ENCODE measurements at regions not wholly inside any gene's neighbourhood (a gene's known extent, or its start where the extent isn't known, plus 50 kb on each side); places are given as distances from the start of the nearest gene placed in this dataset.

DNA sequence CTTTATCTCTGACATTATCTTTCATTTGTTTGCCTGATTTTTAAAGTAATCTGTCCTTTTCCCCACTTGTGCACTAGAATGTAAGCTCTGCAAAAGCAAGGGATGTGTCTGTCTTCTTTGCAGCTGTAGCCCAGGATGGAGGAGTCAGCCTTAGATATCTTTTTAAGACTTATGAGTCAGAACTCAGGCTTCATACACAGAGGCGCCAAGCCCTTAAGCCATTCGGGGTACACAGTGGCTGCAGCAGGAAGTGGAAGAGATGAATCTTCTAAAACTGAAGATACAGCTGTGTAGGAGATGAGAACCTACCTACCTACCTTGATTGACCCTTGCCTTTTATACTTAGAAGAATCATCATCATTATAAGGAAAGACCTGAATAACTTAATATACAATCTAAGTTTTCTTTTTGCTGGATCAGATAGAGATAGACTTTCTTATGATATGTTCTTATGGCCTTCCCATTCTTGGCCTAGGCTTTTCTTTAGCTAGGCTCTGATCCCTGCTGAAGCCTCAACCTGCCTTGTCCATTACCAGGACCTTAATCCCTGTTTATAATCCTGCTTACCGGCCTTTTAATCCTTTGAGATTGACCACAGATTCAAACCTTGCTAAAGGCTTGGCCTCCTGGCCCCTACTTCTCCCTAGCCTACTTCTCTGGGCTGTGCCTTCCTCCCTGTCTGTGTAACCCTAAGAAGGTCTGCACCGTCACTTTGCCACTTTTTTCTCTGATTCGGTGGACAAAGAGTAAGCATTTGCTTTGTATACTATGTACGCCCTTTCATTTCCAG, 304.5 kb downstream of the PRL start:
- TF ChIP-seq, protein P1, sequence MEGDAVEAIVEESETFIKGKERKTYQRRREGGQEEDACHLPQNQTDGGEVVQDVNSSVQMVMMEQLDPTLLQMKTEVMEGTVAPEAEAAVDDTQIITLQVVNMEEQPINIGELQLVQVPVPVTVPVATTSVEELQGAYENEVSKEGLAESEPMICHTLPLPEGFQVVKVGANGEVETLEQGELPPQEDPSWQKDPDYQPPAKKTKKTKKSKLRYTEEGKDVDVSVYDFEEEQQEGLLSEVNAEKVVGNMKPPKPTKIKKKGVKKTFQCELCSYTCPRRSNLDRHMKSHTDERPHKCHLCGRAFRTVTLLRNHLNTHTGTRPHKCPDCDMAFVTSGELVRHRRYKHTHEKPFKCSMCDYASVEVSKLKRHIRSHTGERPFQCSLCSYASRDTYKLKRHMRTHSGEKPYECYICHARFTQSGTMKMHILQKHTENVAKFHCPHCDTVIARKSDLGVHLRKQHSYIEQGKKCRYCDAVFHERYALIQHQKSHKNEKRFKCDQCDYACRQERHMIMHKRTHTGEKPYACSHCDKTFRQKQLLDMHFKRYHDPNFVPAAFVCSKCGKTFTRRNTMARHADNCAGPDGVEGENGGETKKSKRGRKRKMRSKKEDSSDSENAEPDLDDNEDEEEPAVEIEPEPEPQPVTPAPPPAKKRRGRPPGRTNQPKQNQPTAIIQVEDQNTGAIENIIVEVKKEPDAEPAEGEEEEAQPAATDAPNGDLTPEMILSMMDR (IDR thresholded peaks at IDR 0.05), result no peak
- no peak for TF ChIP-seq POLR2A (IDR thresholded peaks at IDR 0.05)
